RWPE2 (cell line): ENCODE measurements at regions not wholly inside any gene's neighbourhood (a gene's known extent, or its start where the extent isn't known, plus 50 kb on each side); places are given as distances from the start of the nearest gene placed in this dataset.

ENCODE experiments used
- ATAC-seq: fragments of 200-7000 bp; cut with Tn5 transposase; 3 replicates; pipeline ENCODE4 v1.9.1; 2021; ENCODE audit warnings: low read depth
- DNase-seq: peaks from one replicate; pipeline ENCODE4 v3.0.0-alpha.2; 2020; ENCODE audit warnings: low spot score
- H3K27ac ChIP-seq: fragments of 450-650 bp; 2 replicates; pipeline ENCODE4 v1.5.1; 2017; ENCODE audit warnings: mild to moderate bottlenecking; ENCODE audit not compliant: poor library complexity, severe bottlenecking
- H3K27me3 ChIP-seq: fragments of 250-450 bp; sonication (Bioruptor Pico); 2 replicates; pipeline ENCODE4 v1.5.1; 2021; ENCODE audit warnings: mild to moderate bottlenecking, moderate library complexity; ENCODE audit not compliant: insufficient read depth, poor library complexity, severe bottlenecking
- H3K36me3 ChIP-seq: fragments of 250-450 bp; sonication (Bioruptor Pico); 2 replicates; pipeline ENCODE4 v1.5.1; 2020; ENCODE audit warnings: low read depth, mild to moderate bottlenecking, moderate library complexity
- H3K4me1 ChIP-seq: fragments of 250-450 bp; sonication (Bioruptor Pico); 2 replicates; pipeline ENCODE4 v1.5.1; 2021; ENCODE audit warnings: mild to moderate bottlenecking, moderate library complexity; ENCODE audit not compliant: insufficient read depth, poor library complexity, severe bottlenecking
- H3K4me3 ChIP-seq: fragments of 250-450 bp; sonication (Bioruptor Pico); 2 replicates; pipeline ENCODE4 v1.5.1; 2021; ENCODE audit warnings: mild to moderate bottlenecking, moderate library complexity; ENCODE audit not compliant: severe bottlenecking
- H3K9me3 ChIP-seq: fragments of 250-450 bp; sonication (Bioruptor Pico); 2 replicates; pipeline ENCODE4 v1.5.1; 2021; ENCODE audit warnings: mild to moderate bottlenecking, moderate library complexity; ENCODE audit not compliant: severe bottlenecking
- CTCF ChIP-seq: fragments of 450-650 bp; IDR thresholded peaks from one replicate; pipeline ENCODE4 v1.5.1; 2017; ENCODE audit warnings: mild to moderate bottlenecking, moderate library complexity; ENCODE audit not compliant: poor library complexity, severe bottlenecking

GRCh38 chr14:61939776-61940175, 177.6 kb downstream of the SNAPC1 start:
- H3K4me3 ChIP-seq, result no peak overlapping the region
- H3K4me1 ChIP-seq, result peaks cover 4% of the 10 kb centered on the region
- no peaks in the 10 kb centered on the region for H3K36me3 ChIP-seq
- DNase-seq (no peak), ATAC-seq (no peak)
- no peak overlapping the region for H3K27ac ChIP-seq
- no peak for TF ChIP-seq CTCF
- H3K9me3 ChIP-seq, result no peaks in the 10 kb centered on the region
- H3K27me3 ChIP-seq, result no peaks in the 10 kb centered on the region

- DNase-seq (no peak), ATAC-seq (no peak)
- no peaks in the 10 kb centered on the region for H3K27me3 ChIP-seq
- no peak for TF ChIP-seq CTCF
- no peaks in the 10 kb centered on the region for H3K9me3 ChIP-seq
- no peak overlapping the region for H3K27ac ChIP-seq
- no peaks in the 10 kb centered on the region for H3K4me1 ChIP-seq
- H3K4me3 ChIP-seq, result no peak overlapping the region
- no peaks in the 10 kb centered on the region for H3K36me3 ChIP-seq
Measured at GRCh38 chr14:61940666-61941420, 178.6 kb downstream of the SNAPC1 start.

- Histone ChIP-seq H3K27me3 (no peaks in the 10 kb centered on the region), H3K9me3 (no peaks in the 10 kb centered on the region), H3K4me1 (no peaks in the 10 kb centered on the region), H3K27ac (no peak overlapping the region), H3K36me3 (no peaks in the 10 kb centered on the region), H3K4me3 (no peak overlapping the region)
- no peak for TF ChIP-seq CTCF
- ATAC-seq (no peak), DNase-seq (no peak)
Measured at GRCh38 chr14:61941421-61942150, 179.4 kb downstream of the SNAPC1 start.

GRCh38 chr14:61948376-61948775, 186.2 kb downstream of the SNAPC1 start:
- no peak for TF ChIP-seq CTCF
- no peak for DNase-seq
- Histone ChIP-seq H3K27ac (no peak overlapping the region), H3K36me3 (no peaks in the 10 kb centered on the region), H3K9me3 (no peaks in the 10 kb centered on the region), H3K4me1 (no peaks in the 10 kb centered on the region), H3K4me3 (no peak overlapping the region), H3K27me3 (no peaks in the 10 kb centered on the region)
- no peak for ATAC-seq

- Histone ChIP-seq H3K4me3 (no peak overlapping the region), H3K4me1 (no peaks in the 10 kb centered on the region), H3K9me3 (no peaks in the 10 kb centered on the region), H3K27me3 (no peaks in the 10 kb centered on the region), H3K27ac (no peak overlapping the region), H3K36me3 (no peaks in the 10 kb centered on the region)
- ATAC-seq, result no peak
- no peak for TF ChIP-seq CTCF
- DNase-seq, result no peak
Measured at GRCh38 chr14:61950340-61950739, 188.1 kb downstream of the SNAPC1 start.
